Psoas muscle (tissue), 7 donors: ENCODE measurements at regions not wholly inside any gene's neighbourhood (a gene's known extent, or its start where the extent isn't known, plus 50 kb on each side); places are given as distances from the start of the nearest gene placed in this dataset.

Source experiments
- ATAC-seq, 4 donors: fragments of 200-7000 bp; cut with Tn5 transposase; one replicate each; pipeline ENCODE4 v1.9.1; 2020; ENCODE audit warnings: moderate library complexity in 3 of 4, mild to moderate bottlenecking in 2 of 4
- DNase-seq, 2 donors: peaks; one replicate each; pipeline ENCODE4 v3.0.0-alpha.2; 2020
- H3K27ac ChIP-seq: fragments of 200-600 bp; one replicate; pipeline ENCODE4 v1.8.0; 2022
- H3K27me3 ChIP-seq, 3 donors: fragments of 200-600 bp in 1 of 3; one replicate each; pipeline versions ENCODE4 v1.6.1 to v1.8.0; 2013 to 2022; ENCODE audit warnings: low read length in 2 of 3, mild to moderate bottlenecking in 2 of 3, moderate library complexity in 1 of 3; ENCODE audit not compliant: insufficient read depth in 3 of 3
- H3K36me3 ChIP-seq, 2 donors: fragments of 200-600 bp in 1 of 2; one replicate each; pipeline versions ENCODE4 v1.6.1 to v1.8.0; 2013 to 2022; ENCODE audit warnings: low read depth in 1 of 2, mild to moderate bottlenecking in 1 of 2, moderate library complexity in 1 of 2; ENCODE audit not compliant: insufficient read depth in 1 of 2
- H3K4me1 ChIP-seq: fragments of 200-600 bp; one replicate; pipeline ENCODE4 v1.8.0; 2022
- H3K4me3 ChIP-seq: fragments of 200-600 bp; one replicate; pipeline ENCODE4 v1.8.0; 2022; ENCODE audit warnings: mild to moderate bottlenecking
- H3K9me3 ChIP-seq: fragments of 200-600 bp; one replicate; pipeline ENCODE4 v1.8.0; 2022
- WGBS, 3 donors: extraction: QIAGEN DNeasy Blood & Tissue Kit; methylation state at CpG; one replicate each; pipeline versions ENCODE4 v1.1.6 to v1.1.7; 2013; 5-methylcytosine and 5-hydroxymethylcytosine counted together
- intact Hi-C, 2 donors: fragments of 100-400 bp; cut with DNase I; formaldehyde crosslinking; loops; one replicate each; pipeline versions ENCODE4 v1.11.0 to v1.14.2; 2022
- TF ChIP-seq, protein P1 (sequence below): fragments of 200-600 bp; IDR thresholded peaks from one replicate; pipeline ENCODE4 v1.8.0; 2022; ENCODE audit warnings: antibody characterized with exemption
- donor health status: healthy with polysubstance abuse.
- donor health status: DM: no; HTN: no; CAD: no; lungs with moderate emphysema.
- donor health status: Bipolar disorder and iron deficiency.
- donor health status: healthy.
- donor health status: DM: yes; HTN: yes; CAD: no.
- donor health status: DM: no; HTN: no; CAD: no.
- donor health status: DM: yes; HTN: yes; CAD: no.

DNA sequence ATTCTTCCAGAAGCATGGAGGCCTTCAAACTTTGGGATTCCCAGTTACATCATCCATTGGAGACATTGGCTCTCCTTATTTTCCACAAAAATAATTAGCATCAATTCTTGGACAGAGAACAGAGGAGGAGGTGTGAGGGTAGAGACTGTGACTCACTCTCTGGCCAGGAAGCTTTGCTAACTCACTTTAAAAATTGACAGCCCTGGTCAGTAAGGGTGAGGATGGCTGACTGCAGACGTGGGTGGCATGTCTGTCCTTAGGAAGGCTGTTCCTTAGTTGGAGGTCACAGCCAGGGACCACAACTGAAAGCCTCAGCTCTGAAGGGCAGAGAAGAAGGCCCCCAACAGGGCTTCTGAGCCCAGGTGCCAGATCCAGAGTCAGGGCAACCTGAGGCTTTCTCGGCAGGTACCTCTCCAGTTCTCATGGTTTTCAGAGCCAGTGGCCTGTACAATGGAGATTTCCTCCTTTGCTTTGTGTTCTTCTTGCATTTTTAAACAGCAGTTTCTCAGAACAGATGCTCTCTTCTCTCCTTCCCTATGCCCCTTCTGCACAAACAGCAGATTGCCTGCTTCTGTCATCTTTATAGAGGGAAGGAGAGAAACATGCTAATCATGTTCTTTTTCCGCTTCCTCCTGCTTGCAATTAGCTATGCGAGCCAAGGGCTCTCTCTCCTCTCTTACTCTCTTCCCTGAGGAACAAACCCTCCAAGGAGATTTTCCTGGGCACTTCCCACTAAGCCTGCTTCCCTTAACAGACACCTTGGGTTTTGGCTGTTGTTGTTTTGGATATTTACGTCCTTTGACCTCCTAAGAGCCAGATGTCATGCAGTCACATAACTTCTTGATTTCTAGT is 92.5 kb upstream of the ZNF366 start:
- WGBS, 3 donors: 83 to 86% (median 84%) methylated on average over 5 of the region's 5 CpGs
- Histone ChIP-seq H3K27ac (no peak overlapping the region), H3K27me3 (no peaks in the 10 kb centered on the region), H3K4me1 (peaks cover 25% of the 10 kb centered on the region), H3K36me3 (no peaks in the 10 kb centered on the region), H3K4me3 (no peak overlapping the region), H3K9me3 (peaks cover 5% of the 10 kb centered on the region)
- TF ChIP-seq, protein P1, sequence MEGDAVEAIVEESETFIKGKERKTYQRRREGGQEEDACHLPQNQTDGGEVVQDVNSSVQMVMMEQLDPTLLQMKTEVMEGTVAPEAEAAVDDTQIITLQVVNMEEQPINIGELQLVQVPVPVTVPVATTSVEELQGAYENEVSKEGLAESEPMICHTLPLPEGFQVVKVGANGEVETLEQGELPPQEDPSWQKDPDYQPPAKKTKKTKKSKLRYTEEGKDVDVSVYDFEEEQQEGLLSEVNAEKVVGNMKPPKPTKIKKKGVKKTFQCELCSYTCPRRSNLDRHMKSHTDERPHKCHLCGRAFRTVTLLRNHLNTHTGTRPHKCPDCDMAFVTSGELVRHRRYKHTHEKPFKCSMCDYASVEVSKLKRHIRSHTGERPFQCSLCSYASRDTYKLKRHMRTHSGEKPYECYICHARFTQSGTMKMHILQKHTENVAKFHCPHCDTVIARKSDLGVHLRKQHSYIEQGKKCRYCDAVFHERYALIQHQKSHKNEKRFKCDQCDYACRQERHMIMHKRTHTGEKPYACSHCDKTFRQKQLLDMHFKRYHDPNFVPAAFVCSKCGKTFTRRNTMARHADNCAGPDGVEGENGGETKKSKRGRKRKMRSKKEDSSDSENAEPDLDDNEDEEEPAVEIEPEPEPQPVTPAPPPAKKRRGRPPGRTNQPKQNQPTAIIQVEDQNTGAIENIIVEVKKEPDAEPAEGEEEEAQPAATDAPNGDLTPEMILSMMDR: no peak
- intact Hi-C loops: no loop called here
- ATAC-seq (no peak), DNase-seq (no peak)

DNA sequence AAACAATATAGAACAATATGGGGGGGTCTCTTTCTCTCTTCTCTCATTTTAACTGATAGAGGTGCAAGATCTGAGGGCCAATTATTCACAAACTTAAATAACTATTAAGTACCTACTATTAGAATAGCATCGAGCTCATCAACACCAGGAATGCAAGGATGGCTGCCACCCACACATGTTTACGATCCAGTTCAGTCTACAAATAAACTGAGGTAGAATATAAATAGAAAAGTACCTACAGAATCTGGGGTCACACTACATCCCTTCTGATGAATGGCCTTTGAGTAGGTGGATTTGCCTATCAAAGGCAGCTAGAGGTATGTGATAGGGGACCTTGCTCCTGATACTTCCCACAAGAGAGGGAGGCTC is 91.8 kb upstream of the ZNF366 start:
- Histone ChIP-seq H3K27me3 (no peaks in the 10 kb centered on the region), H3K9me3 (peaks cover 5% of the 10 kb centered on the region), H3K4me3 (no peak overlapping the region), H3K27ac (peak overlapping the region; percentile 82), H3K4me1 (peaks cover 25% of the 10 kb centered on the region), H3K36me3 (no peaks in the 10 kb centered on the region)
- intact Hi-C loops: no loop called here
- DNase-seq (no peak), ATAC-seq (no peak)
- TF ChIP-seq, protein P1: no peak
- WGBS, 3 donors: 52 to 97% (median 59%) methylated on average over 2 of the region's 2 CpGs

DNA sequence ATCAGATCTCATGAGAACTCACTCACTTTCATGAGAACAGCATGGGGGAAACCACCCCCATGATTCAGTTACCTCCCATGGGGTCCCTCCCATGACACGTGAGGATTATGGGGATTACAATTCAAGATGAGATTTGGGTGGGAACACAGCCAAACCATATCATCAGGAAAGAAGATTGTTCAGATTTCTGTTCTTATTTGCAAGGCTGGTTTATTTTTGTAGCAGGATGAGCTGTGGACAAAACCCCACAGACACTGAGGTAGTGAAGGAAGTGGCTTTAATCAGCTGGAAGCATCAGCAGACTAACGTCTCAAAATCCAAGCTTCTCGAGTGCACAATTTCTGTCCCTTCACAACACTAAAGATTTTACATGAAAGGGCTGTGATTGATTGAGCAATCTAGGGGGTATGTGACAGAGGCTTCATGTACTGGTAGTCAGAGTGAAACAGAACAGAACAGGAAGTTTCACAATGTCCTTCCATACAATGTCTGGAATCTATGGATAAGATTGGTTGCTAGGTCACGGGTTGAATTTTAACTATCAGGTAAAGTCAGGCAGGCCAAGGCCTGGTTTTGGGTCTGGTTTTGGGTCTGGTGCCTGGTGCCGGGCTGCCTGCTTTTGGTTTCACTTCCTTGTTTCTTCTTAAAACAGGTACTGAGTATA is 91.3 kb upstream of the ZNF366 start:
- Histone ChIP-seq H3K27ac (peak overlapping the region; percentile 82), H3K9me3 (peaks cover 5% of the 10 kb centered on the region), H3K4me3 (no peak overlapping the region), H3K27me3 (no peaks in the 10 kb centered on the region), H3K36me3 (no peaks in the 10 kb centered on the region), H3K4me1 (peaks cover 25% of the 10 kb centered on the region)
- ATAC-seq (no peak), DNase-seq (no peak)
- intact Hi-C loops: no loop called here
- WGBS, 3 donors: 71 to 84% (median 83%) methylated on average over 5 of the region's 5 CpGs
- TF ChIP-seq, protein P1: no peak

DNA sequence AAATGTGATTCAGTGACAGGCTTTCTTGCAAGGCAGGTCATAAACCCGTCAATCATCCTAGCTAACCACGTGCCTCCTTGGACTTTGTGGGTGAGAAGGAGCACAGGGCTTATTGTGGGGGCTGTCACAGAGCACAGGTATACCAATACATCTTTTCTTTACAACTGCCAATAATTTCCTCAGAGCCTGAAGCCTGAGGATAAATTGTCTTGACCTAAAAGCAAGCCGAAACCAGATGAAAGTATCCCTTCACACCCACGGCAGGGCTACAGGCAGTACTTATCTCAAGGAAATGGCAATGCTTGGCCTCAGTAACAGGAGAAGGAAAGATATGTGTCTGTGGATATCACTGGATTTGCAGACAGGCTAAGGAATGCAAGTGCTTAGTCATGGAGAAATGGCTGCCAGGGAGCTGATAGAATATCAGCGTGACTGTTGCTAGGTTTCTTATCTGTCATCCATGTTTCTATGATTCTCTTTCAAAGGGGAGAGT is 90.3 kb upstream of the ZNF366 start:
- 21 to 34% (median 21%) methylated on average over 5 of the region's 5 CpGs for WGBS, 3 donors
- Histone ChIP-seq H3K36me3 (no peaks in the 10 kb centered on the region), H3K27me3 (no peaks in the 10 kb centered on the region), H3K9me3 (peaks cover 5% of the 10 kb centered on the region), H3K27ac (peak overlapping the region; percentile 82), H3K4me1 (peaks cover 25% of the 10 kb centered on the region), H3K4me3 (peak overlapping the region; percentile 42)
- DNase-seq (no peak), ATAC-seq (peak; percentile 87 to 93 (median 89))
- TF ChIP-seq, protein P1: no peak
- intact Hi-C loops: no loop called here
